ENCODE measurements at regions not wholly inside any gene's neighbourhood (a gene's known extent, or its start where the extent isn't known, plus 50 kb on each side); places are given as distances from the start of the nearest gene placed in this dataset.

- no peaks in the 10 kb centered on the region for H3K36me3 ChIP-seq (ENCODE audit: control insufficient read depth, insufficient read depth, low read length)
- no peak overlapping the region for H3K4me3 Mint-ChIP-seq
- no peaks in the 10 kb centered on the region for H3K9me3 ChIP-seq (ENCODE audit: control insufficient read depth in 2 of 2, low read length in 2 of 2)
- ATAC-seq (ENCODE audit: low read depth in 2 of 2) (no peak), DNase-seq (no peak)
- no peak overlapping the region for H3K27ac Mint-ChIP-seq
- peaks cover 8% of the 10 kb centered on the region for H3K27me3 Mint-ChIP-seq
- no peaks in the 10 kb centered on the region for H3K4me1 Mint-ChIP-seq
- H3K4me1 ChIP-seq (ENCODE audit: control insufficient read depth, insufficient read depth, low read length, poor library complexity, severe bottlenecking): no peaks in the 10 kb centered on the region
- H3K4me3 ChIP-seq (ENCODE audit: low read depth, low read length): no peak overlapping the region
- H3K27me3 ChIP-seq (ENCODE audit: control insufficient read depth, insufficient read depth, low read length): no peaks in the 10 kb centered on the region
- no peaks in the 10 kb centered on the region for H3K9me3 Mint-ChIP-seq
- no peaks in the 10 kb centered on the region for H3K36me3 Mint-ChIP-seq
- no peak overlapping the region for H3K27ac ChIP-seq (ENCODE audit: insufficient read depth, low read length, poor library complexity, severe bottlenecking)
Observed at GRCh38 chr20:58099291-58099935, 129.0 kb downstream of the ANKRD60 start.

DNA sequence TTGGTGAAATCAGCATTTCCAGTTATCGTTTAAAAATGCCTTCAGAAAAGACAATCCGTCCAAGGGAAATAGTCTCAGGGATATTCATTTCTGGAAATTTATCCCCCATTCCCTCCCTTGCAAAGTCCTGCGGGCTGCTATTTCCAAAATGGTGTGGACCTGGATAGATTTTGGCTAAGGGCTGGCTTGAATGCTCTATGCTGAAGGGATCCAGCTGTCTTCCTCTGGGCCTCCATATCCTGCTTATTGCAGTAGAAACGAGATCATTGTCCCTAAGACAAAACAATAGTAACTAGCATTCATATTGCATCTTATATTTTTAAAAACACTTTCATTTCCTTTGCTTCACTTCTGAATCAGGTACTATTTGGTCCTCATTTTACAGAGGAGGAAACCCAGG lies 129.9 kb downstream of the ANKRD60 start:
- no peak overlapping the region for H3K27ac Mint-ChIP-seq

DNA sequence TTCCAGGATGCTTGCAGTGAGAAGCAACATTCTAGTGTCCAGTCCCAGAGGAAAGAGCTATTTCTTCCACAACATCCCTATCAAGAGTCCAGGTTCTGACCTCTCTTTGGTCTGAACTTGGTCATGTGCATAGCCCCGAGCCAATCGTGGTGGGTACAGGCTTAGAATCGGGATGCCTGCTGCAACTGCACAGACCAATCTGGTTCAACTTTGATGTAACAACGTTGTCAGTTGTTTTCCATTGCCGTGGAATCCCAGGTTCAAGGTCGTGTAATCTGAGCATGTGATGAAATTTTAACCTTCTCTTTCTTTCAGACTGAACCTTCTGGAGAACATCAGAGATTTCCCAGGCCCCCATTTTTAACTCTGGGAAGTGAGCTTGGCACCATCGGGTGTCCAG lies 130.5 kb downstream of the ANKRD60 start:
- H3K27me3 Mint-ChIP-seq: peaks cover 9% of the 10 kb centered on the region
- H3K4me1 ChIP-seq (ENCODE audit: control insufficient read depth, insufficient read depth, low read length, poor library complexity, severe bottlenecking): no peaks in the 10 kb centered on the region
- ATAC-seq (ENCODE audit: low read depth in 2 of 2) (no peak), DNase-seq (no peak)
- no peaks in the 10 kb centered on the region for H3K27me3 ChIP-seq (ENCODE audit: control insufficient read depth, insufficient read depth, low read length)
- H3K36me3 Mint-ChIP-seq: no peaks in the 10 kb centered on the region
- no peaks in the 10 kb centered on the region for H3K36me3 ChIP-seq (ENCODE audit: control insufficient read depth, insufficient read depth, low read length)
- no peak overlapping the region for H3K27ac Mint-ChIP-seq
- H3K4me3 Mint-ChIP-seq: no peak overlapping the region
- H3K4me1 Mint-ChIP-seq: no peaks in the 10 kb centered on the region
- H3K4me3 ChIP-seq (ENCODE audit: low read depth, low read length): no peak overlapping the region
- no peak overlapping the region for H3K27ac ChIP-seq (ENCODE audit: insufficient read depth, low read length, poor library complexity, severe bottlenecking)
- H3K9me3 ChIP-seq (ENCODE audit: control insufficient read depth in 2 of 2, low read length in 2 of 2): no peaks in the 10 kb centered on the region
- H3K9me3 Mint-ChIP-seq: no peaks in the 10 kb centered on the region

More for the DNA sequence above, 129.9 kb downstream of the ANKRD60 start:
- H3K4me1 ChIP-seq (ENCODE audit: control insufficient read depth, insufficient read depth, low read length, poor library complexity, severe bottlenecking): no peaks in the 10 kb centered on the region
- Mint-ChIP-seq H3K4me3 (no peak overlapping the region), H3K27me3 (peaks cover 7% of the 10 kb centered on the region), H3K4me1 (no peaks in the 10 kb centered on the region), H3K9me3 (no peaks in the 10 kb centered on the region), H3K36me3 (no peaks in the 10 kb centered on the region)
- no peak overlapping the region for H3K4me3 ChIP-seq (ENCODE audit: low read depth, low read length)
- H3K27me3 ChIP-seq (ENCODE audit: control insufficient read depth, insufficient read depth, low read length): no peaks in the 10 kb centered on the region
- no peaks in the 10 kb centered on the region for H3K36me3 ChIP-seq (ENCODE audit: control insufficient read depth, insufficient read depth, low read length)
- H3K9me3 ChIP-seq (ENCODE audit: control insufficient read depth in 2 of 2, low read length in 2 of 2): no peaks in the 10 kb centered on the region
- DNase-seq (no peak), ATAC-seq (ENCODE audit: low read depth in 2 of 2) (no peak)
- H3K27ac ChIP-seq (ENCODE audit: insufficient read depth, low read length, poor library complexity, severe bottlenecking): no peak overlapping the region

DNA sequence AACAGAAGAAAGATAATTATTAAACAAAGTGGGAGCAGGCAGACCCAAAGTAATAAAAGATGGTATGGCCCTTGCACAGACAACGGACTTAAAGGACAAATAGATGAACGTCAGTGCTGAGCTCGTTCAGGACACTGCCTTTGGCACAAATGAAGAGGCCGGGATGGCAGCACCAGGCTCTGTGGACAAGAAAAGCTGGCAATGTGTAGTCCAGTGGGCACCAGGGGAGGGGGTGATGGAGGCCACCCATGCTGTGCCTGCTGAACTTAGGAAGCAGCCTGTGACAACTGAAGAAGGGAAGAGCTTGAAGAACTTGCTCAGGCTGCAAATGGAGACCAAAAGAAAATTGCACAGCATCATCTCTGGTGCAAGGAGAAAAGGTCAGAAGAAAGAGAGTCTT lies 131.0 kb downstream of the ANKRD60 start:
- no peaks in the 10 kb centered on the region for H3K27me3 ChIP-seq (ENCODE audit: control insufficient read depth, insufficient read depth, low read length)
- no peak overlapping the region for H3K4me3 ChIP-seq (ENCODE audit: low read depth, low read length)
- no peak overlapping the region for H3K27ac Mint-ChIP-seq
- H3K9me3 ChIP-seq (ENCODE audit: control insufficient read depth in 2 of 2, low read length in 2 of 2): no peaks in the 10 kb centered on the region
- no peaks in the 10 kb centered on the region for H3K4me1 ChIP-seq (ENCODE audit: control insufficient read depth, insufficient read depth, low read length, poor library complexity, severe bottlenecking)
- DNase-seq (no peak), ATAC-seq (ENCODE audit: low read depth in 2 of 2) (no peak)
- H3K36me3 Mint-ChIP-seq: no peaks in the 10 kb centered on the region
- H3K4me1 Mint-ChIP-seq: no peaks in the 10 kb centered on the region
- H3K9me3 Mint-ChIP-seq: no peaks in the 10 kb centered on the region
- no peaks in the 10 kb centered on the region for H3K36me3 ChIP-seq (ENCODE audit: control insufficient read depth, insufficient read depth, low read length)
- H3K4me3 Mint-ChIP-seq: no peak overlapping the region
- peaks cover 9% of the 10 kb centered on the region for H3K27me3 Mint-ChIP-seq
- H3K27ac ChIP-seq (ENCODE audit: insufficient read depth, low read length, poor library complexity, severe bottlenecking): no peak overlapping the region

DNA sequence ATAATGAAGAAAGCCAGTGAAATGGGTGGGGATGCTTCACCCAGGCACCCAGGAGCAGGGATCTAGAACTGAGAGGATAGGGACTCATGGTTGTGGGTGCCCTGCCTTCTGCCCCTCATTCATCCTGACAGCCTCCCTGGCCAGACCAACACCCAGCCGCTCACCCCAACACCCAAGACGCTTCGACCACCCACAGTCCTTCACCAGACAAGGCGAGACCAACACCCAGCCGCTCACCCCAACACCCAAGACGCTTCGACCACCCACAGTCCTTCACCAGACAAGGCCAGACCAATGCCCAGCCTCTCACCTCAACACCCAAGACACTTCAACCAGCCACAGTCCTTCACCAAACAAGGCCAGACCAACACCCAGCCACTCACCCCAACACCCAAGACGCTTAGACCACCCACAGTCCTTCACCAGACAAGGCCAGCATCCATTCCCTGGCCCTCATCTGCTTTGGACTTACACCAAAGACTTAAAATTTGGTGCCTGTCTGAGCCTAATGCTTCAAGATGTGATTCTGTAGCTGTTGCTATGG lies 131.5 kb downstream of the ANKRD60 start:
- Histone ChIP-seq H3K27me3 (ENCODE audit: control insufficient read depth, insufficient read depth, low read length) (no peaks in the 10 kb centered on the region), H3K27ac (ENCODE audit: insufficient read depth, low read length, poor library complexity, severe bottlenecking) (no peak overlapping the region), H3K4me3 (ENCODE audit: low read depth, low read length) (no peak overlapping the region), H3K9me3 (ENCODE audit: control insufficient read depth in 2 of 2, low read length in 2 of 2) (no peaks in the 10 kb centered on the region), H3K4me1 (ENCODE audit: control insufficient read depth, insufficient read depth, low read length, poor library complexity, severe bottlenecking) (no peaks in the 10 kb centered on the region), H3K36me3 (ENCODE audit: control insufficient read depth, insufficient read depth, low read length) (no peaks in the 10 kb centered on the region)
- no peaks in the 10 kb centered on the region for H3K9me3 Mint-ChIP-seq
- no peaks in the 10 kb centered on the region for H3K4me1 Mint-ChIP-seq
- no peak overlapping the region for H3K4me3 Mint-ChIP-seq
- no peak for ATAC-seq (ENCODE audit: low read depth in 2 of 2)
- no peak for DNase-seq
- no peak overlapping the region for H3K27ac Mint-ChIP-seq
- H3K27me3 Mint-ChIP-seq: peaks cover 9% of the 10 kb centered on the region
- H3K36me3 Mint-ChIP-seq: no peaks in the 10 kb centered on the region

GRCh38 chr20:58094698-58095097 lies 133.8 kb downstream of the ANKRD60 start:
- no peaks in the 10 kb centered on the region for H3K4me1 Mint-ChIP-seq
- no peak overlapping the region for H3K27ac Mint-ChIP-seq
- ATAC-seq (ENCODE audit: low read depth in 2 of 2): no peak
- H3K27me3 Mint-ChIP-seq: peaks cover 5% of the 10 kb centered on the region
- Histone ChIP-seq H3K27ac (ENCODE audit: insufficient read depth, low read length, poor library complexity, severe bottlenecking) (no peak overlapping the region), H3K4me1 (ENCODE audit: control insufficient read depth, insufficient read depth, low read length, poor library complexity, severe bottlenecking) (no peaks in the 10 kb centered on the region), H3K4me3 (ENCODE audit: low read depth, low read length) (no peak overlapping the region), H3K27me3 (ENCODE audit: control insufficient read depth, insufficient read depth, low read length) (no peaks in the 10 kb centered on the region), H3K9me3 (ENCODE audit: control insufficient read depth in 2 of 2, low read length in 2 of 2) (no peaks in the 10 kb centered on the region), H3K36me3 (ENCODE audit: control insufficient read depth, insufficient read depth, low read length) (no peaks in the 10 kb centered on the region)
- no peak overlapping the region for H3K4me3 Mint-ChIP-seq
- H3K9me3 Mint-ChIP-seq: no peaks in the 10 kb centered on the region
- no peak for DNase-seq
- no peaks in the 10 kb centered on the region for H3K36me3 Mint-ChIP-seq

DNA sequence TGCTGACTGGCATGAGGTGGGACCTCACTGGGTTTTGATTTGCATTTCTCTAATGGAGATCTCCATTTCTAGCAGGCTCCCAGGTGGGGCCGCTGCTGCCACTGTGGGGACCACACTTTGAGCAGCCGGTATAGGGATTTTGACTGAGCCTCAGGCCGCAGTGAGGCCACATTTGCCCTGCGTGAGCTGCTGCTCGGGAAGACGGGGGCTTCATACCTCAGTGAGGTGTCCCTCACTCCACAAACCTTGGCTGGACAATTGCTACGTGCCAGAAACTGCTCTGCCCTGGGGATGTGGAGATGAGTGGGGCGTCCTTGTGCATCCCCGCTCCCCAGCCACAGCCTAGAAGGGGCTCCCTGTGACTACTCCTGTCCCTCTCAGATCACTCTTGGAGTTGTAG lies 134.3 kb downstream of the ANKRD60 start:
- H3K4me3 Mint-ChIP-seq: no peak overlapping the region
- ATAC-seq (ENCODE audit: low read depth in 2 of 2): no peak
- DNase-seq: no peak
- Histone ChIP-seq H3K36me3 (ENCODE audit: control insufficient read depth, insufficient read depth, low read length) (no peaks in the 10 kb centered on the region), H3K9me3 (ENCODE audit: control insufficient read depth in 2 of 2, low read length in 2 of 2) (no peaks in the 10 kb centered on the region), H3K27me3 (ENCODE audit: control insufficient read depth, insufficient read depth, low read length) (no peaks in the 10 kb centered on the region), H3K27ac (ENCODE audit: insufficient read depth, low read length, poor library complexity, severe bottlenecking) (no peak overlapping the region), H3K4me3 (ENCODE audit: low read depth, low read length) (no peak overlapping the region), H3K4me1 (ENCODE audit: control insufficient read depth, insufficient read depth, low read length, poor library complexity, severe bottlenecking) (no peaks in the 10 kb centered on the region)
- no peaks in the 10 kb centered on the region for H3K9me3 Mint-ChIP-seq
- H3K36me3 Mint-ChIP-seq: no peaks in the 10 kb centered on the region
- H3K27ac Mint-ChIP-seq: no peak overlapping the region
- H3K4me1 Mint-ChIP-seq: no peaks in the 10 kb centered on the region
- peaks cover 5% of the 10 kb centered on the region for H3K27me3 Mint-ChIP-seq

DNA sequence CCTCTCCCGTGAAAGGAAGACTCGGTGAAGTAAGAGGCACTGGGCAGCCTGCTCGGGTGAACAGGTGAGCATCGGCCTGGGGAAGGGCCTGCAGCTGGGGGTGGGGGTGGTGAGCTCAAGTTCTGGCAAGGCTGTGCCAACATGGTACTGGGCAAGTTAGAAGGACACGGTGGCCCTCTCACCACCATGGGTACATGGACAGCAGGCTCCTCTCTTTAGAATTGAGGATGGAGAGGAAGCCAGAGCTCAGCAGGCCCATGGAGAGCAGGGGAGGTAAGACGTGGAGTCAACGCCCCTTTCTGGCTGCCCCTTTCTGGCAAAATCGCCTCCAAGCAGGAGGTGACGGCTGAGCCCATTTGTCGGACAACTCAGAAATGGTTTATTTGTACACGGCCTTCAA lies 135.6 kb downstream of the ANKRD60 start:
- peaks cover 5% of the 10 kb centered on the region for H3K27me3 Mint-ChIP-seq
- H3K4me3 Mint-ChIP-seq: no peak overlapping the region
- no peaks in the 10 kb centered on the region for H3K9me3 Mint-ChIP-seq

More for the DNA sequence above, 135.6 kb downstream of the ANKRD60 start:
- no peaks in the 10 kb centered on the region for H3K4me1 ChIP-seq (ENCODE audit: control insufficient read depth, insufficient read depth, low read length, poor library complexity, severe bottlenecking)
- no peaks in the 10 kb centered on the region for H3K27me3 ChIP-seq (ENCODE audit: control insufficient read depth, insufficient read depth, low read length)
- Mint-ChIP-seq H3K27ac (no peak overlapping the region), H3K4me1 (no peaks in the 10 kb centered on the region), H3K36me3 (no peaks in the 10 kb centered on the region)
- ATAC-seq (ENCODE audit: low read depth in 2 of 2) (no peak), DNase-seq (no peak)
- no peaks in the 10 kb centered on the region for H3K9me3 ChIP-seq (ENCODE audit: control insufficient read depth in 2 of 2, low read length in 2 of 2)
- no peak overlapping the region for H3K27ac ChIP-seq (ENCODE audit: insufficient read depth, low read length, poor library complexity, severe bottlenecking)
- H3K36me3 ChIP-seq (ENCODE audit: control insufficient read depth, insufficient read depth, low read length): no peaks in the 10 kb centered on the region
- no peak overlapping the region for H3K4me3 ChIP-seq (ENCODE audit: low read depth, low read length)

Measured in CD4-positive, CD25-positive, alpha-beta regulatory T cell (primary cell).